Tibial artery (tissue), 4 donors: ENCODE measurements at regions not wholly inside any gene's neighbourhood (a gene's known extent, or its start where the extent isn't known, plus 50 kb on each side); places are given as distances from the start of the nearest gene placed in this dataset.

Source experiments
- DNase-seq, 2 donors: peaks; one replicate each; pipeline ENCODE4 v3.0.0-alpha.2; 2019
- H3K27ac ChIP-seq, 2 donors: fragments of 200-600 bp; sonication (generic) in 1 of 2; 1 replicate in 1 of 2; 2 replicates in 1 of 2; pipeline ENCODE4 v1.5.1; 2018 to 2019; ENCODE audit warnings: mild to moderate bottlenecking in 1 of 2
- H3K27me3 ChIP-seq, 2 donors: fragments of 200-600 bp; sonication (generic) in 1 of 2; one replicate each; pipeline versions ENCODE4 v1.5.1 to v1.6.0; 2016 to 2019
- H3K36me3 ChIP-seq, 3 donors: fragments of 200-600 bp; sonication (generic) in 2 of 3; one replicate each; pipeline ENCODE4 v1.5.1; 2016 to 2019; ENCODE audit warnings: mild to moderate bottlenecking in 2 of 3
- H3K4me1 ChIP-seq, 4 donors: fragments of 200-600 bp; sonication (generic) in 2 of 4; 1 replicate in 3 of 4; 2 replicates in 1 of 4; pipeline ENCODE4 v1.5.1; 2016 to 2019
- H3K4me3 ChIP-seq, 2 donors: fragments of 200-600 bp; sonication (generic) in 1 of 2; 1 replicate in 1 of 2; 2 replicates in 1 of 2; pipeline ENCODE4 v1.5.1; 2018 to 2019; ENCODE audit warnings: mild to moderate bottlenecking in 2 of 2
- H3K9me3 ChIP-seq, 3 donors: fragments of 200-600 bp; sonication (generic) in 1 of 3; one replicate each; pipeline ENCODE4 v1.5.1; 2016 to 2019
- CTCF ChIP-seq, 2 experiments: fragments of 200-600 bp in 1 of 2; fragments of 450-650 bp in 1 of 2; IDR thresholded peaks; one replicate each; pipeline ENCODE4 v1.5.1; 2017 to 2019; ENCODE audit warnings: antibody characterized with exemption in 2 of 2, mild to moderate bottlenecking in 1 of 2, moderate library complexity in 1 of 2
- intact Hi-C: fragments of 100-400 bp; cut with DNase I; formaldehyde crosslinking; loops from one replicate; pipeline ENCODE4 v1.15.0; 2023; ENCODE audit warnings: low total_unique reads

- no peak overlapping the region for H3K27ac ChIP-seq
- intact Hi-C loops, result no loop called here
- no peaks in the 10 kb centered on the region for H3K9me3 ChIP-seq
- no peak overlapping the region for H3K4me3 ChIP-seq
- H3K4me1 ChIP-seq, result no peaks in the 10 kb centered on the region
- no peak for DNase-seq
- H3K27me3 ChIP-seq, result no peaks in the 10 kb centered on the region
- no peak for TF ChIP-seq CTCF (IDR thresholded peaks at IDR 0.05)
- H3K36me3 ChIP-seq, result no peaks in the 10 kb centered on the region
These were observed 118.7 kb upstream of the NEBL start for GRCh38 chr10:21015851-21016250.

GRCh38 chr10:21014141-21014540 is 117.0 kb upstream of the NEBL start:
- no peak for TF ChIP-seq CTCF (IDR thresholded peaks at IDR 0.05)
- DNase-seq, result no peak
- Histone ChIP-seq H3K9me3 (no peaks in the 10 kb centered on the region), H3K4me1 (no peaks in the 10 kb centered on the region), H3K27me3 (no peaks in the 10 kb centered on the region), H3K4me3 (no peak overlapping the region), H3K36me3 (no peaks in the 10 kb centered on the region), H3K27ac (no peak overlapping the region)
- intact Hi-C loops, result no loop called here

GRCh38 chr10:21011433-21012018 is 114.4 kb upstream of the NEBL start:
- TF ChIP-seq CTCF (IDR thresholded peaks at IDR 0.05), result no peak
- H3K27ac ChIP-seq, result no peak overlapping the region
- no peaks in the 10 kb centered on the region for H3K27me3 ChIP-seq
- intact Hi-C loops, result no loop called here
- H3K36me3 ChIP-seq, result no peaks in the 10 kb centered on the region
- no peaks in the 10 kb centered on the region for H3K9me3 ChIP-seq
- no peak for DNase-seq
- H3K4me1 ChIP-seq, result no peaks in the 10 kb centered on the region
- H3K4me3 ChIP-seq, result no peak overlapping the region

- intact Hi-C loops, result no loop called here
- H3K36me3 ChIP-seq, result no peaks in the 10 kb centered on the region
- DNase-seq, result no peak
- H3K27ac ChIP-seq, result no peak overlapping the region
- no peaks in the 10 kb centered on the region for H3K27me3 ChIP-seq
- no peak for TF ChIP-seq CTCF (IDR thresholded peaks at IDR 0.05)
- H3K4me3 ChIP-seq, result no peak overlapping the region
- no peaks in the 10 kb centered on the region for H3K9me3 ChIP-seq
- H3K4me1 ChIP-seq, result no peaks in the 10 kb centered on the region
These were observed 113.5 kb upstream of the NEBL start for GRCh38 chr10:21010615-21011014.

- H3K4me3 ChIP-seq, result no peak overlapping the region
- TF ChIP-seq CTCF (IDR thresholded peaks at IDR 0.05), result no peak
- H3K36me3 ChIP-seq, result no peaks in the 10 kb centered on the region
- H3K4me1 ChIP-seq, result peaks cover 0 to 14% (median 0%) of the 10 kb centered on the region in 4 donors
- DNase-seq, result no peak
- no peaks in the 10 kb centered on the region for H3K27me3 ChIP-seq
- no peaks in the 10 kb centered on the region for H3K9me3 ChIP-seq
- no peak overlapping the region for H3K27ac ChIP-seq
- intact Hi-C loops, result no loop called here
These were observed 106.2 kb upstream of the NEBL start for GRCh38 chr10:21003240-21003822.
